ENCODE measurements at regions not wholly inside any gene's neighbourhood (a gene's known extent, or its start where the extent isn't known, plus 50 kb on each side); places are given as distances from the start of the nearest gene placed in this dataset.

DNA sequence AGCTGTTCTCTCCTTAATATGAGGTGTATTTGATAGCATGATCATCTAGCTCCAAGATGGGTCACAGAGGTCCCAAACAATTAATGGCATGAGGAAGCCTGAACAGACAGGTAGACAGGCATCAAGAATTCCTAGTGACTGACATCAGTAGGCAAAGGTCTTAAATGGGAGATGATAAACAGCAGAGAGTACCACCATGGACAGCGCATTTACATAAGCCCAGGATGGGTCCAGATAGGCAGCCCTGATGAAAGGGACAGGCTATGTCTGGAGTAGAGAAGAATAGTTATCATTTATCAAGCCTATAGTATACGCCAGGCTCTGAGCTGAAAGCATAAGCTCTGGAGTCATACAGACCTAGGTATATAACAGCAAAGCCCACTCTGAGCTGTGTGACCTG lies 434.7 kb upstream of the SETBP1 start:
- Histone ChIP-seq H3K9me3 (ENCODE audit: control extremely low read depth in 1 of 3, control insufficient read depth in 2 of 3, insufficient read depth in 1 of 3, low read length in 2 of 3) (no peaks in the 10 kb centered on the region), H3K4me1 (ENCODE audit: control insufficient read depth in 2 of 2, insufficient read depth in 2 of 2, low read length in 2 of 2) (no peaks in the 10 kb centered on the region), H3K27ac (ENCODE audit: low read length in 2 of 2) (no peak overlapping the region), H3K79me2 (ENCODE audit: control insufficient read depth, insufficient read depth, low read length) (no peaks in the 10 kb centered on the region), H4K20me1 (ENCODE audit: control insufficient read depth, insufficient read depth, low read length, poor library complexity, severe bottlenecking) (no peaks in the 10 kb centered on the region), H3K4me2 (replicated peaks; ENCODE audit: low read depth, low read length, poor library complexity, severe bottlenecking) (no peak overlapping the region), H2AFZ (ENCODE audit: insufficient read depth, low read depth, low read length, poor library complexity, severe bottlenecking) (no peak overlapping the region), H3K9ac (ENCODE audit: low read length) (no peak overlapping the region), H3K27me3 (replicated peaks in 1 of 4; ENCODE audit: control extremely low read depth in 1 of 4, control insufficient read depth in 3 of 4, insufficient read depth in 4 of 4, low read length in 3 of 4) (no peaks in the 10 kb centered on the region), H3K36me3 (replicated peaks in 1 of 2; ENCODE audit: control extremely low read depth in 1 of 2, control insufficient read depth in 1 of 2, extremely low read depth in 1 of 2, insufficient read depth in 2 of 2, low read length in 1 of 2) (no peaks in the 10 kb centered on the region), H3K4me3 (ENCODE audit: control extremely low read depth in 1 of 5, extremely low read depth in 1 of 5, insufficient read depth in 1 of 5, low read depth in 2 of 5, low read length in 4 of 5) (no peak overlapping the region)
- intact Hi-C loops (cut with micrococcal nuclease) = no loop called here
- CTCF ChIA-PET = no interaction called here
- no peaks in the 10 kb centered on the region for H3K27me3 Mint-ChIP-seq
- no peaks in the 10 kb centered on the region for H3K9me3 Mint-ChIP-seq (ENCODE audit: insufficient read depth)
- POLR2A ChIA-PET = no interaction called here
- H3K4me1 Mint-ChIP-seq = peaks cover 3% of the 10 kb centered on the region
- DNase-seq (no peak), ATAC-seq (ENCODE audit: low read depth) (no peak)
- H3K4me3 Mint-ChIP-seq = no peak overlapping the region
- H3K27ac Mint-ChIP-seq = no peak overlapping the region
- TF ChIP-seq, protein P1, sequence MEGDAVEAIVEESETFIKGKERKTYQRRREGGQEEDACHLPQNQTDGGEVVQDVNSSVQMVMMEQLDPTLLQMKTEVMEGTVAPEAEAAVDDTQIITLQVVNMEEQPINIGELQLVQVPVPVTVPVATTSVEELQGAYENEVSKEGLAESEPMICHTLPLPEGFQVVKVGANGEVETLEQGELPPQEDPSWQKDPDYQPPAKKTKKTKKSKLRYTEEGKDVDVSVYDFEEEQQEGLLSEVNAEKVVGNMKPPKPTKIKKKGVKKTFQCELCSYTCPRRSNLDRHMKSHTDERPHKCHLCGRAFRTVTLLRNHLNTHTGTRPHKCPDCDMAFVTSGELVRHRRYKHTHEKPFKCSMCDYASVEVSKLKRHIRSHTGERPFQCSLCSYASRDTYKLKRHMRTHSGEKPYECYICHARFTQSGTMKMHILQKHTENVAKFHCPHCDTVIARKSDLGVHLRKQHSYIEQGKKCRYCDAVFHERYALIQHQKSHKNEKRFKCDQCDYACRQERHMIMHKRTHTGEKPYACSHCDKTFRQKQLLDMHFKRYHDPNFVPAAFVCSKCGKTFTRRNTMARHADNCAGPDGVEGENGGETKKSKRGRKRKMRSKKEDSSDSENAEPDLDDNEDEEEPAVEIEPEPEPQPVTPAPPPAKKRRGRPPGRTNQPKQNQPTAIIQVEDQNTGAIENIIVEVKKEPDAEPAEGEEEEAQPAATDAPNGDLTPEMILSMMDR (IDR thresholded peaks at IDR 0.05) = no peak
- no peak for TF ChIP-seq EZH2 (IDR thresholded peaks at IDR 0.05; ENCODE audit: borderline replicate concordance, insufficient read depth, low read depth, low read length, poor library complexity, severe bottlenecking)
- no CpG with 5 or more reads among the region's 2 CpGs for WGBS (ENCODE audit: insufficient coverage)

DNA sequence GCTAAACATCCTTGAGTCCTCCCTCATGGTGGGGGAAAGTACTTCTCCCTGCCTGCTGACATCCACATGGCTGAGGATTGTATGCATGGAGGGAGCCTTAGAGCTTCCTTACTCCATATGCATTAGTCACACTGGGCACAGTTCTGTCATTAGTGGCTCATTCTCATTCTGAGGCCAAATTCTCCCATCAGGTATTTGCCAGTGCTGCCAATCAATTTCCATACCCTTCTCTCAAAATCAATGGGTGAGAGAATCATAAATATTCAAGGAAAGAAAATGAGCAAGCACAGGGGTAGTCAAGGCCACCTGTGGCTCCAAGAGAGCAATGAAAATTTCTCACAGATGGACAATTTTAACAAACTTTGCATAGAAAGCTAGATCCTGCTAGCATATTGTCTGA lies 422.6 kb upstream of the SETBP1 start:
- H3K27me3 Mint-ChIP-seq = peaks cover 7% of the 10 kb centered on the region
- Histone ChIP-seq H3K27me3 (replicated peaks in 1 of 4; ENCODE audit: control extremely low read depth in 1 of 4, control insufficient read depth in 3 of 4, insufficient read depth in 4 of 4, low read length in 3 of 4) (peaks cover 0 to 9% (median 0%) of the 10 kb centered on the region in 4 experiments), H3K9ac (ENCODE audit: low read length) (no peak overlapping the region), H3K4me3 (ENCODE audit: control extremely low read depth in 1 of 5, extremely low read depth in 1 of 5, insufficient read depth in 1 of 5, low read depth in 2 of 5, low read length in 4 of 5) (no peak overlapping the region), H4K20me1 (ENCODE audit: control insufficient read depth, insufficient read depth, low read length, poor library complexity, severe bottlenecking) (no peaks in the 10 kb centered on the region), H3K36me3 (replicated peaks in 1 of 2; ENCODE audit: control extremely low read depth in 1 of 2, control insufficient read depth in 1 of 2, extremely low read depth in 1 of 2, insufficient read depth in 2 of 2, low read length in 1 of 2) (no peaks in the 10 kb centered on the region), H3K27ac (ENCODE audit: low read length in 2 of 2) (no peak overlapping the region), H3K4me2 (replicated peaks; ENCODE audit: low read depth, low read length, poor library complexity, severe bottlenecking) (no peak overlapping the region), H3K4me1 (ENCODE audit: control insufficient read depth in 2 of 2, insufficient read depth in 2 of 2, low read length in 2 of 2) (no peaks in the 10 kb centered on the region), H2AFZ (ENCODE audit: insufficient read depth, low read depth, low read length, poor library complexity, severe bottlenecking) (no peak overlapping the region), H3K79me2 (ENCODE audit: control insufficient read depth, insufficient read depth, low read length) (no peaks in the 10 kb centered on the region), H3K9me3 (ENCODE audit: control extremely low read depth in 1 of 3, control insufficient read depth in 2 of 3, insufficient read depth in 1 of 3, low read length in 2 of 3) (peaks cover 0 to 12% (median 8%) of the 10 kb centered on the region in 3 donors)
- ChIA-PET CTCF (no interaction called here), POLR2A (no interaction called here)
- peaks cover 5% of the 10 kb centered on the region for H3K9me3 Mint-ChIP-seq (ENCODE audit: insufficient read depth)
- no peak overlapping the region for H3K4me3 Mint-ChIP-seq
- ATAC-seq (ENCODE audit: low read depth) = no peak
- intact Hi-C loops (cut with micrococcal nuclease) = no loop called here
- H3K4me1 Mint-ChIP-seq = no peaks in the 10 kb centered on the region
- H3K27ac Mint-ChIP-seq = no peak overlapping the region
- TF ChIP-seq, protein P1 (IDR thresholded peaks at IDR 0.05) = no peak
- TF ChIP-seq EZH2 (IDR thresholded peaks at IDR 0.05; ENCODE audit: borderline replicate concordance, insufficient read depth, low read depth, low read length, poor library complexity, severe bottlenecking) = no peak
- no peak for DNase-seq

Measured in B cell (primary cell).